Psoas muscle (tissue), 7 donors: ENCODE measurements at regions not wholly inside any gene's neighbourhood (a gene's known extent, or its start where the extent isn't known, plus 50 kb on each side); places are given as distances from the start of the nearest gene placed in this dataset.

Experiments used
- ATAC-seq, 4 donors: fragments of 200-7000 bp; cut with Tn5 transposase; one replicate each; pipeline ENCODE4 v1.9.1; 2020; ENCODE audit warnings: moderate library complexity in 3 of 4, mild to moderate bottlenecking in 2 of 4
- DNase-seq, 2 donors: peaks; one replicate each; pipeline ENCODE4 v3.0.0-alpha.2; 2020
- H3K27ac ChIP-seq: fragments of 200-600 bp; one replicate; pipeline ENCODE4 v1.8.0; 2022
- H3K27me3 ChIP-seq, 3 donors: fragments of 200-600 bp in 1 of 3; one replicate each; pipeline versions ENCODE4 v1.6.1 to v1.8.0; 2013 to 2022; ENCODE audit warnings: low read length in 2 of 3, mild to moderate bottlenecking in 2 of 3, moderate library complexity in 1 of 3; ENCODE audit not compliant: insufficient read depth in 3 of 3
- H3K36me3 ChIP-seq, 2 donors: fragments of 200-600 bp in 1 of 2; one replicate each; pipeline versions ENCODE4 v1.6.1 to v1.8.0; 2013 to 2022; ENCODE audit warnings: low read depth in 1 of 2, mild to moderate bottlenecking in 1 of 2, moderate library complexity in 1 of 2; ENCODE audit not compliant: insufficient read depth in 1 of 2
- H3K4me1 ChIP-seq: fragments of 200-600 bp; one replicate; pipeline ENCODE4 v1.8.0; 2022
- H3K4me3 ChIP-seq: fragments of 200-600 bp; one replicate; pipeline ENCODE4 v1.8.0; 2022; ENCODE audit warnings: mild to moderate bottlenecking
- H3K9me3 ChIP-seq: fragments of 200-600 bp; one replicate; pipeline ENCODE4 v1.8.0; 2022
- CTCF ChIP-seq: fragments of 200-600 bp; IDR thresholded peaks from one replicate; pipeline ENCODE4 v1.8.0; 2022; ENCODE audit warnings: antibody characterized with exemption
- WGBS, 3 donors: extraction: QIAGEN DNeasy Blood & Tissue Kit; methylation state at CpG; one replicate each; pipeline versions ENCODE4 v1.1.6 to v1.1.7; 2013; 5-methylcytosine and 5-hydroxymethylcytosine counted together
- intact Hi-C, 2 donors: fragments of 100-400 bp; cut with DNase I; formaldehyde crosslinking; loops; one replicate each; pipeline versions ENCODE4 v1.11.0 to v1.14.2; 2022
- donor health status: healthy with polysubstance abuse.
- donor health status: DM: no; HTN: no; CAD: no; lungs with moderate emphysema.
- donor health status: Bipolar disorder and iron deficiency.
- donor health status: healthy.
- donor health status: DM: yes; HTN: yes; CAD: no.
- donor health status: DM: no; HTN: no; CAD: no.
- donor health status: DM: yes; HTN: yes; CAD: no.

GRCh38 chr6:164929408-164929977 is 379.9 kb downstream of the C6orf118 start:
- intact Hi-C loops: loop anchor here (5.0 to 10.0 kb wide), 4 partner anchors 305 to 1745 kb away; no protein-coding TSS in a partner anchor
- Histone ChIP-seq H3K4me1 (peaks cover 6% of the 10 kb centered on the region), H3K9me3 (no peaks in the 10 kb centered on the region), H3K36me3 (no peaks in the 10 kb centered on the region), H3K27ac (no peak overlapping the region), H3K4me3 (no peak overlapping the region), H3K27me3 (no peaks in the 10 kb centered on the region)
- DNase-seq: no peak
- no peak for ATAC-seq
- no peak for TF ChIP-seq CTCF
- WGBS, 3 donors: 74 to 92% (median 92%) methylated on average over 13 of the region's 13 CpGs

- H3K27ac ChIP-seq: no peak overlapping the region
- DNase-seq (no peak), ATAC-seq (no peak)
- H3K4me1 ChIP-seq: peaks cover 6% of the 10 kb centered on the region
- H3K36me3 ChIP-seq: no peaks in the 10 kb centered on the region
- WGBS, 3 donors: 61 to 71% (median 69%) methylated on average over 8 of the region's 8 CpGs
- H3K4me3 ChIP-seq: no peak overlapping the region
- no peaks in the 10 kb centered on the region for H3K9me3 ChIP-seq
- no peaks in the 10 kb centered on the region for H3K27me3 ChIP-seq
- intact Hi-C loops: loop anchor here (5.0 to 10.0 kb wide), 4 partner anchors 306 to 1744 kb away; no protein-coding TSS in a partner anchor
- no peak for TF ChIP-seq CTCF
Measured at GRCh38 chr6:164928728-164929407, 380.5 kb downstream of the C6orf118 start.

GRCh38 chr6:164928057-164928727 is 381.2 kb downstream of the C6orf118 start:
- Histone ChIP-seq H3K4me3 (peak overlapping the region; percentile 52), H3K27ac (no peak overlapping the region), H3K36me3 (no peaks in the 10 kb centered on the region), H3K27me3 (no peaks in the 10 kb centered on the region), H3K9me3 (no peaks in the 10 kb centered on the region), H3K4me1 (peaks cover 6% of the 10 kb centered on the region)
- peak in 3 of 4 donors; percentile 2 to 57 (median 39) for ATAC-seq
- intact Hi-C loops: loop anchor here (5.0 to 10.0 kb wide), 4 partner anchors 307 to 1743 kb away; no protein-coding TSS in a partner anchor
- DNase-seq: no peak
- TF ChIP-seq CTCF: no peak
- WGBS, 3 donors: 15 to 23% (median 15%) methylated on average over 17 of the region's 17 CpGs

- ATAC-seq (peak; percentile 90 to 99 (median 96)), DNase-seq (peak; percentile 57 to 84)
- no peaks in the 10 kb centered on the region for H3K36me3 ChIP-seq
- H3K4me3 ChIP-seq: peak overlapping the region; percentile 52
- 11 to 16% (median 11%) methylated on average over 17 of the region's 17 CpGs for WGBS, 3 donors
- H3K27me3 ChIP-seq: no peaks in the 10 kb centered on the region
- TF ChIP-seq CTCF: peak; percentile 99
- intact Hi-C loops: loop anchor here (5.0 to 10.0 kb wide), 4 partner anchors 307 to 1743 kb away; no protein-coding TSS in a partner anchor
- peaks cover 6% of the 10 kb centered on the region for H3K4me1 ChIP-seq
- H3K9me3 ChIP-seq: no peaks in the 10 kb centered on the region
- no peak overlapping the region for H3K27ac ChIP-seq
Measured at GRCh38 chr6:164927288-164928056, 381.9 kb downstream of the C6orf118 start.
